GM23338 (cell line): ENCODE measurements at regions not wholly inside any gene's neighbourhood (a gene's known extent, or its start where the extent isn't known, plus 50 kb on each side); places are given as distances from the start of the nearest gene placed in this dataset.

ENCODE experiments used
- ATAC-seq: fragments of 200-7000 bp; cut with Tn5 transposase; 3 replicates; pipeline ENCODE4 v1.9.1; 2020
- DNase-seq: peaks from one replicate; pipeline ENCODE4 v3.0.0-alpha.2; 2015; ENCODE audit warnings: low spot score
- H2AFZ ChIP-seq: fragments of 200-600 bp; sonication (generic); 2 replicates; pipeline ENCODE4 v1.8.0; 2016; ENCODE audit warnings: antibody characterized with exemption, mild to moderate bottlenecking, moderate library complexity
- H3F3A ChIP-seq: fragments of 200-600 bp; sonication (generic); replicated peaks from 2 replicates; pipeline ENCODE4 v1.8.0; 2017; ENCODE audit warnings: antibody characterized with exemption, mixed run types, low read depth
- H3K27ac ChIP-seq: fragments of 200-600 bp; sonication (generic); 2 replicates; pipeline ENCODE4 v1.6.1; 2016; ENCODE audit warnings: low read depth
- H3K27me3 ChIP-seq: fragments of 200-600 bp; sonication (generic); 2 replicates; pipeline ENCODE4 v1.8.0; 2016; ENCODE audit warnings: mild to moderate bottlenecking, mixed run types, moderate library complexity; ENCODE audit not compliant: insufficient read depth
- H3K36me3 ChIP-seq: fragments of 200-600 bp; sonication (generic); 2 replicates; pipeline ENCODE4 v1.8.0; 2016; ENCODE audit warnings: mild to moderate bottlenecking; ENCODE audit not compliant: insufficient read depth
- H3K4me1 ChIP-seq: fragments of 200-600 bp; sonication (generic); 2 replicates; pipeline ENCODE4 v1.8.0; 2016; ENCODE audit warnings: mild to moderate bottlenecking, moderate library complexity; ENCODE audit not compliant: insufficient read depth
- H3K4me2 ChIP-seq: fragments of 200-600 bp; sonication (generic); 2 replicates; pipeline ENCODE4 v1.7.1; 2017; ENCODE audit warnings: mixed run types
- H3K4me3 ChIP-seq: fragments of 200-600 bp; sonication (generic); 2 replicates; pipeline ENCODE4 v1.6.1; 2016; ENCODE audit warnings: mixed run types
- H3K79me2 ChIP-seq: fragments of 200-600 bp; sonication (generic); replicated peaks from 2 replicates; pipeline ENCODE4 v1.8.0; 2017; ENCODE audit warnings: mild to moderate bottlenecking; ENCODE audit not compliant: insufficient read depth
- H3K9me2 ChIP-seq: fragments of 200-600 bp; sonication (generic); 2 replicates; pipeline ENCODE4 v1.8.0; 2017; ENCODE audit not compliant: insufficient read depth
- H4K20me1 ChIP-seq: fragments of 200-600 bp; sonication (generic); replicated peaks from 2 replicates; pipeline ENCODE4 v1.8.0; 2017; ENCODE audit warnings: mild to moderate bottlenecking; ENCODE audit not compliant: insufficient read depth
- H3K27ac Mint-ChIP-seq: 2 replicates; pipeline ENCODE4 v1.8.0; 2020; ENCODE audit warnings: inconsistent platforms, mild to moderate bottlenecking, moderate library complexity, mixed read lengths
- H3K27me3 Mint-ChIP-seq: 3 replicates; pipeline ENCODE4 v1.8.0; 2022; ENCODE audit warnings: low read depth, mild to moderate bottlenecking, moderate library complexity, mixed read lengths, inconsistent platforms; ENCODE audit not compliant: insufficient read depth, poor library complexity
- H3K36me3 Mint-ChIP-seq: 3 replicates; pipeline ENCODE4 v1.8.0; 2021; ENCODE audit warnings: low read depth, mild to moderate bottlenecking, inconsistent platforms, moderate library complexity, mixed read lengths
- H3K4me1 Mint-ChIP-seq: 3 replicates; pipeline ENCODE4 v1.8.0; 2020; ENCODE audit warnings: mild to moderate bottlenecking, inconsistent platforms, mixed read lengths
- H3K4me3 Mint-ChIP-seq: 3 replicates; pipeline ENCODE4 v1.8.0; 2021; ENCODE audit warnings: moderate library complexity, mild to moderate bottlenecking, inconsistent platforms, mixed read lengths
- H3K9me3 Mint-ChIP-seq: 3 replicates; pipeline ENCODE4 v1.8.0; 2020; ENCODE audit warnings: moderate library complexity, mild to moderate bottlenecking, inconsistent platforms, mixed read lengths
- CREB1 ChIP-seq: fragments of 250-450 bp; sonication (Bioruptor Pico); IDR thresholded peaks from 2 replicates; pipeline ENCODE4 v1.5.0; 2020; ENCODE audit warnings: low read depth, mild to moderate bottlenecking, moderate library complexity
- CTCF ChIP-seq, 2 experiments: fragments of 200-600 bp in 1 of 2; sonication (generic) in 1 of 2; conservative IDR thresholded peaks; 2 replicates each; pipeline versions ENCODE4 v1.5.1 to v1.6.1; 2016 to 2017; ENCODE audit warnings: antibody characterized with exemption in 2 of 2, low read depth in 2 of 2, mild to moderate bottlenecking in 2 of 2, moderate library complexity in 1 of 2
- ETS1 ChIP-seq: IDR thresholded peaks from 2 replicates; pipeline ENCODE4 v1.6.1; 2016; ENCODE audit warnings: antibody characterized with exemption
- EZH2 ChIP-seq: fragments of 200-600 bp; sonication (generic); IDR thresholded peaks from one replicate; pipeline ENCODE4 v1.8.0; 2017; ENCODE audit warnings: antibody characterized with exemption, mild to moderate bottlenecking, low read depth; ENCODE audit not compliant: unreplicated experiment
- EZH2phosphoT487 ChIP-seq: fragments of 200-600 bp; sonication (generic); IDR thresholded peaks from one replicate; pipeline ENCODE4 v1.8.1; 2018; ENCODE audit warnings: antibody characterized with exemption; ENCODE audit not compliant: unreplicated experiment
- JUNB ChIP-seq: IDR thresholded peaks from one replicate; pipeline ENCODE4 v1.6.1; 2016; ENCODE audit warnings: antibody characterized with exemption; ENCODE audit not compliant: unreplicated experiment
- NANOG ChIP-seq: IDR thresholded peaks from 2 replicates; pipeline ENCODE4 v1.6.1; 2016; ENCODE audit warnings: antibody characterized with exemption, borderline replicate concordance
- POLR2AphosphoS5 ChIP-seq: IDR thresholded peaks from 2 replicates; pipeline ENCODE4 v1.6.1; 2016; ENCODE audit warnings: antibody characterized with exemption, low read depth
- REST ChIP-seq: IDR thresholded peaks from one replicate; pipeline ENCODE4 v1.6.1; 2018; ENCODE audit warnings: antibody characterized with exemption; ENCODE audit not compliant: unreplicated experiment
- STAT1 ChIP-seq: IDR thresholded peaks from one replicate; pipeline ENCODE4 v1.6.1; 2016; ENCODE audit warnings: antibody characterized with exemption; ENCODE audit not compliant: unreplicated experiment
- ZNF331 ChIP-seq: fragments of 250-450 bp; sonication (Bioruptor Pico); IDR thresholded peaks from 2 replicates; pipeline ENCODE4 v1.5.0; 2020; ENCODE audit warnings: low read depth, mild to moderate bottlenecking, moderate library complexity
- ZNF462 ChIP-seq: fragments of 250-450 bp; sonication (Bioruptor Pico); IDR thresholded peaks from 2 replicates; pipeline ENCODE4 v1.5.0; 2020; ENCODE audit warnings: mild to moderate bottlenecking, moderate library complexity

- Histone ChIP-seq H3K4me1 (no peaks in the 10 kb centered on the region), H3K9me2 (peaks cover 6% of the 10 kb centered on the region), H3K4me2 (no peak overlapping the region), H3K79me2 (no peaks in the 10 kb centered on the region), H3K27me3 (no peaks in the 10 kb centered on the region), H3K36me3 (no peaks in the 10 kb centered on the region), H2AFZ (no peak overlapping the region), H3F3A (no peaks in the 10 kb centered on the region), H4K20me1 (no peaks in the 10 kb centered on the region), H3K4me3 (no peak overlapping the region), H3K27ac (no peak overlapping the region)
- peaks cover 1% of the 10 kb centered on the region for H3K27me3 Mint-ChIP-seq
- ATAC-seq (no peak), DNase-seq (no peak)
- H3K4me1 Mint-ChIP-seq, result no peaks in the 10 kb centered on the region
- no peaks in the 10 kb centered on the region for H3K36me3 Mint-ChIP-seq
- H3K27ac Mint-ChIP-seq, result no peak overlapping the region
- H3K4me3 Mint-ChIP-seq, result no peak overlapping the region
- no peaks in the 10 kb centered on the region for H3K9me3 Mint-ChIP-seq
- no peak for TF ChIP-seq EZH2
- no peak for TF ChIP-seq POLR2AphosphoS5
- no peak for TF ChIP-seq EZH2phosphoT487
- TF ChIP-seq ZNF462, result no peak
- no peak for TF ChIP-seq STAT1
- TF ChIP-seq ETS1, result no peak
- no peak for TF ChIP-seq NANOG
- no peak for TF ChIP-seq CTCF (conservative IDR thresholded peaks at IDR 0.05; ENCODE audit: low read depth in 2 of 2)
- no peak for TF ChIP-seq ZNF331 (CRISPR knock-in tag)
- TF ChIP-seq REST, result no peak
- no peak for TF ChIP-seq JUNB
- TF ChIP-seq CREB1, result no peak
Observed at GRCh38 chr9:82677086-82677485, 385.9 kb downstream of the RASEF start.
